Activated B cell treated with CpG ODN at 0.5 μM for 24 hours (primary cell): ENCODE measurements at regions not wholly inside any gene's neighbourhood (a gene's known extent, or its start where the extent isn't known, plus 50 kb on each side); places are given as distances from the start of the nearest gene placed in this dataset.

Source experiments
- ATAC-seq: fragments of 200-7000 bp; cut with Tn5 transposase; one replicate; pipeline ENCODE4 v1.10.0; 2021; ENCODE audit warnings: low read depth, mild to moderate bottlenecking, moderate library complexity
- CTCF ChIA-PET: fragments of 350-600 bp; sonication (Branson Sonifier 250); formaldehyde crosslinking; loops from one replicate; lab custom pipeline; 2021; ENCODE audit warnings: antibody characterized with exemption; lab: Charles Lee
- POLR2A ChIA-PET: fragments of 350-600 bp; sonication (Branson Sonifier 250); formaldehyde crosslinking; loops from one replicate; lab custom pipeline; 2021; ENCODE audit warnings: antibody characterized with exemption; lab: Charles Lee
- DNase-seq: peaks from one replicate; pipeline ENCODE4 v3.0.0; 2022
- H3K27ac Mint-ChIP-seq: one replicate; pipeline ENCODE4 v1.8.0; 2020; ENCODE audit warnings: mixed read lengths
- H3K27me3 Mint-ChIP-seq: one replicate; pipeline ENCODE4 v1.8.0; 2021; ENCODE audit warnings: mixed read lengths
- H3K36me3 Mint-ChIP-seq: one replicate; pipeline ENCODE4 v1.8.0; 2021; ENCODE audit warnings: low read depth, mixed read lengths
- H3K4me1 Mint-ChIP-seq: one replicate; pipeline ENCODE4 v1.8.0; 2021; ENCODE audit warnings: mixed read lengths
- H3K4me3 Mint-ChIP-seq: one replicate; pipeline ENCODE4 v1.8.0; 2020; ENCODE audit warnings: mild to moderate bottlenecking, mixed read lengths
- H3K9me3 Mint-ChIP-seq: one replicate; pipeline ENCODE4 v1.8.0; 2020; ENCODE audit warnings: mixed read lengths
- CTCF ChIP-seq: fragments of 200-600 bp; IDR thresholded peaks from one replicate; pipeline ENCODE4 v1.8.0; 2022; ENCODE audit warnings: antibody characterized with exemption, mild to moderate bottlenecking
- intact Hi-C: fragments of 100-400 bp; cut with micrococcal nuclease; formaldehyde crosslinking; loops from one replicate; pipeline ENCODE4 v1.15.1; 2024

GRCh38 chr12:131192951-131193350 lies 239.2 kb downstream of the ADGRD1 start:
- CTCF ChIA-PET = no interaction called here
- POLR2A ChIA-PET = no interaction called here
- ATAC-seq (no peak), DNase-seq (no peak)
- intact Hi-C loops = no loop called here
- no peak overlapping the region for H3K4me3 Mint-ChIP-seq
- no peaks in the 10 kb centered on the region for H3K27me3 Mint-ChIP-seq
- H3K4me1 Mint-ChIP-seq = no peaks in the 10 kb centered on the region
- no peak for TF ChIP-seq CTCF
- H3K27ac Mint-ChIP-seq = no peak overlapping the region
- H3K36me3 Mint-ChIP-seq = no peaks in the 10 kb centered on the region
- H3K9me3 Mint-ChIP-seq = no peaks in the 10 kb centered on the region

GRCh38 chr12:131194166-131194565 lies 240.5 kb downstream of the ADGRD1 start:
- CTCF ChIA-PET = no interaction called here
- Mint-ChIP-seq H3K27ac (no peak overlapping the region), H3K4me3 (no peak overlapping the region), H3K4me1 (no peaks in the 10 kb centered on the region), H3K36me3 (no peaks in the 10 kb centered on the region), H3K27me3 (no peaks in the 10 kb centered on the region), H3K9me3 (no peaks in the 10 kb centered on the region)
- intact Hi-C loops = no loop called here
- no peak for TF ChIP-seq CTCF
- POLR2A ChIA-PET = no interaction called here
- no peak for DNase-seq
- ATAC-seq = no peak

GRCh38 chr12:131195796-131196195 lies 242.1 kb downstream of the ADGRD1 start:
- CTCF ChIA-PET = no interaction called here
- intact Hi-C loops = no loop called here
- H3K36me3 Mint-ChIP-seq = no peaks in the 10 kb centered on the region
- H3K27ac Mint-ChIP-seq = no peak overlapping the region
- ATAC-seq (no peak), DNase-seq (no peak)
- POLR2A ChIA-PET = no interaction called here
- H3K9me3 Mint-ChIP-seq = no peaks in the 10 kb centered on the region
- TF ChIP-seq CTCF = no peak
- no peak overlapping the region for H3K4me3 Mint-ChIP-seq
- no peaks in the 10 kb centered on the region for H3K4me1 Mint-ChIP-seq
- no peaks in the 10 kb centered on the region for H3K27me3 Mint-ChIP-seq

GRCh38 chr12:131196220-131196619 lies 242.5 kb downstream of the ADGRD1 start:
- ATAC-seq = no peak
- TF ChIP-seq CTCF = no peak
- no peak overlapping the region for H3K4me3 Mint-ChIP-seq

GRCh38 chr12:131197490-131197889 lies 243.8 kb downstream of the ADGRD1 start:
- POLR2A ChIA-PET = no interaction called here
- no peak for ATAC-seq

More at GRCh38 chr12:131196220-131196619, 242.5 kb downstream of the ADGRD1 start:
- DNase-seq = no peak
- Mint-ChIP-seq H3K4me1 (no peaks in the 10 kb centered on the region), H3K36me3 (no peaks in the 10 kb centered on the region), H3K27me3 (no peaks in the 10 kb centered on the region), H3K9me3 (no peaks in the 10 kb centered on the region), H3K27ac (no peak overlapping the region)
- intact Hi-C loops = no loop called here
- CTCF ChIA-PET = no interaction called here
- POLR2A ChIA-PET = no interaction called here

More at GRCh38 chr12:131197490-131197889, 243.8 kb downstream of the ADGRD1 start:
- Mint-ChIP-seq H3K27me3 (no peaks in the 10 kb centered on the region), H3K36me3 (no peaks in the 10 kb centered on the region), H3K4me1 (no peaks in the 10 kb centered on the region), H3K27ac (no peak overlapping the region), H3K4me3 (no peak overlapping the region), H3K9me3 (no peaks in the 10 kb centered on the region)
- CTCF ChIA-PET = no interaction called here
- TF ChIP-seq CTCF = no peak
- intact Hi-C loops = no loop called here
- no peak for DNase-seq
